ENCODE measurements at regions not wholly inside any gene's neighbourhood (a gene's known extent, or its start where the extent isn't known, plus 50 kb on each side); places are given as distances from the start of the nearest gene placed in this dataset.

DNA sequence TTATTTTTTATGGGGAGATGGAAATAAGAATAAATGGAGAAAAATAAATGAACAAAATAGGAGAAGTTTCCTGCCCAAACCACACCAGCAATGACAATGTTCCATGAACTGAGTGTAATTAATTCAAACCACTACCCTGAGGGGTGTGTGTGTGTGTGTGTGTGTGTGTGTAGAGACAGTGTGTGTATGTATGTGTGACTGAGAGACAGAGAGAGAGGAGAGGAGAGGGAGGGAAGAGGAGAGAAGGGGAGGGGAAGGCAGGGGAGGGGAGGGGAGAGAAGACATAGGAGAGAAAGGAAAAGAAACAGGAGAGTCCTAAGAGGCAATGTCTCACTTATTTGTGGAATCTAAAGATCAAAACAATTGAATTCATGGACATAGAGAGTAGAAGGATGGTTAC is 65.0 kb upstream of the POU2AF1 start:
- DNase-seq (ENCODE audit: low read depth in 2 of 2): no peak

DNA sequence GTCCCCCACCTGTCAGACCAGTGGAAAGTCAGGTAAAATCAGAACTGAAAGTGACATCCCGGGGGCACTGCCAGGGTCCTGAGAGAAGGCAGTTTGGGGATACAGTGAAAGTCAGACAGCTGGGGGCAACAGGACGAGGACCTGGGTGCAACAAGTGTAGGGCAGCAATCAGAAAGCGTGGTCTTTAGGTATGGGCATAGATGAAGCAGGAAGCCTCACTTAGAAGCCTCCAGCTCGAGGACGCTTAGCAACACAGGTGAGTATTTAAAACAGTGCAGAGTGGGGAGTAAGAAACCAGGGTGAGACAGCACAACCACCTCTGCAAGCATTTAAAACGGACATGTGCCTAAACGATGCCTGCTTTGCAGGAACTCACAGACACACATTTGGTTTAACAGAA is 64.6 kb upstream of the POU2AF1 start:
- DNase-seq (ENCODE audit: low read depth in 2 of 2): no peak

- DNase-seq (ENCODE audit: low read depth in 2 of 2): no peak
These were observed 64.0 kb upstream of the POU2AF1 start for GRCh38 chr11:111443032-111443431.

- DNase-seq (ENCODE audit: low read depth in 2 of 2): no peak
These were observed 62.4 kb upstream of the POU2AF1 start for GRCh38 chr11:111441443-111441842.

DNA sequence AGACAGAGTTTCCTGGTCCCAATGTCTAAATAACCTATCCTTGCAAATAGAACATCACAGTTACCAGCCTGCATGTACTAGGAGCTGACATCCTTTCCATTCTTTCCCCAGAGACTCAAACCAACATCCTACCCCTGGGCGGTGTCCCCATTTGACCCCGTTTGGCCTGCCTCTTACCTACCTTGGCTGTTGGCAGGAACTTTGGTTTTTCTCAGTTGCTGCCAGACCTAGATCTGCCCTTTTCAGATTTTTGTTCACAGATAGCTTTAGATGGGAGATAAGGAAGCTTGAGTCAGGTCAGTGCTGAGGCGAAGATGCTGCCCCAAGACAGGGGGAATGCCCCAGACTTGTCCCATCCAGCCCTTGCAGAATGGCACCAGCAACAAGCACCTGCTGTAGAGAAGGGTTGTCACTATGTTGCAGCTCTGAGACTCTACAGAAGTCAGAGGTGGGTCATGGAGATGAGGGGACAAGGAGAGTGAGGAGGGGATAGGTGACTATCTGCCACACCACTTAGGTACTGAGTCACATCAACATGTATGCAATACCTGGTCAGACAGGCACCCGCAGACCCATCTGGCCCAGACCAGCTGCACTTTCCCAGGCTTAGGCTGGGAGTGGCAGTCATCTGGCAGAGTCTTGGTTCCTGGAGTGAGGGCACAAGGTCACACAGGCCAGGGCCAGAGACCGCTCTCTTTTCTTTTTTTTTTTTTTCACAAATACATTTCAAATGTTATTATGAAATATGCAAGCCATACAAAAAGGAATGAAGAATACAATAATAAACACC is 61.5 kb upstream of the POU2AF1 start:
- no peak for DNase-seq (ENCODE audit: low read depth in 2 of 2)

GRCh38 chr11:111439901-111440300 is 60.8 kb upstream of the POU2AF1 start:
- DNase-seq (ENCODE audit: low read depth in 2 of 2): no peak

DNA sequence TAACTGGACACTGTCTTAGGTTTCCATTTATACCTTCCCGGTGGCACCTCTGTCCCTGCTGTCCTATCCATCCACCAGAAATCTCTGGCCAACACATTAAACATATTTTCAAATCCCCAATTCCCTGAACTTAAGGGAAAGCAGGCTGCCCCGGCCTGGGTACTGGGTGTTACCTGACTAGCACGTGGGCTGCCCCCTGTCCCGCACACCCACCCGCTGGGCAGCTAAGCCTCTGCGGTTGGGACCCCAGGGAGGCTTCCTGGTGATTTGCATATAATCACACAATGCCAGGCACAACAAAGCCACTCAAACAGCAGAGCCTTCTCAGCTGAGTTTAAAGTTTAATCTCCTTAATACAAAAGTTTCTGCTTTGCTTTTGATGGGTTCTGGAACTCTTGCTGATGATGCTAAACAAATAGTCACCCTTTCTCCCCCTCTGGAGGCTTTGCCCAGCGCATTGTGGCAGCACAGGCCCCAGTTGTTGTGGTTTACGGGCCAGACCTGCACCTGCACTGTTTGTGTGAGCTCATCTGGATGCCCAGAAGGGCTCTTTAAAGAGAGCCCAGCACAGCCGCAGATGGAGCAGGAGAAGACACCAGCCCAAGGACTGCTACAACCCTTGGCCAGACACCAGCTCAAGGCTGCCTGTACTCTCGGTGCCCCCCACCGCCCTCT is 59.9 kb upstream of the POU2AF1 start:
- no peak for DNase-seq (ENCODE audit: low read depth in 2 of 2)

DNA sequence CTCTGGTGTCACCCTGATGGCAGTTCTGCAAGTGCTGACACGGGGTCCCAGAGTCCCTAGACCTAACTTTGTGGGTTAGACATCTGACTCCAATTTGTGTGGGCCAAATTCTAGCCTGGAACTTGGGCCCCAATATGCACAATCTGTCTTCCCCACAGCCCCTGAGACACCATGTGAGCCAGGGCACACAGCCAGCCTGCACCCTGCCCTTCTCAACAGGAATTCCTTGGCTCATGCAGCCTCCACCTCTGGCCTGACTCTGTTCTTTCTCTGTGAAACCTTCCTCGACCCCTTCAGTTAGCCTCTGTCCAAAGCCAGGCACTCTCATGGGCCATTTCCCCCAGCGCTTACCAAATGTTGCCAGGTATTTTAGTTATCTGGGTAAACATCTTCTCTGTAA is 59.1 kb upstream of the POU2AF1 start:
- no peak for DNase-seq (ENCODE audit: low read depth in 2 of 2)

DNA sequence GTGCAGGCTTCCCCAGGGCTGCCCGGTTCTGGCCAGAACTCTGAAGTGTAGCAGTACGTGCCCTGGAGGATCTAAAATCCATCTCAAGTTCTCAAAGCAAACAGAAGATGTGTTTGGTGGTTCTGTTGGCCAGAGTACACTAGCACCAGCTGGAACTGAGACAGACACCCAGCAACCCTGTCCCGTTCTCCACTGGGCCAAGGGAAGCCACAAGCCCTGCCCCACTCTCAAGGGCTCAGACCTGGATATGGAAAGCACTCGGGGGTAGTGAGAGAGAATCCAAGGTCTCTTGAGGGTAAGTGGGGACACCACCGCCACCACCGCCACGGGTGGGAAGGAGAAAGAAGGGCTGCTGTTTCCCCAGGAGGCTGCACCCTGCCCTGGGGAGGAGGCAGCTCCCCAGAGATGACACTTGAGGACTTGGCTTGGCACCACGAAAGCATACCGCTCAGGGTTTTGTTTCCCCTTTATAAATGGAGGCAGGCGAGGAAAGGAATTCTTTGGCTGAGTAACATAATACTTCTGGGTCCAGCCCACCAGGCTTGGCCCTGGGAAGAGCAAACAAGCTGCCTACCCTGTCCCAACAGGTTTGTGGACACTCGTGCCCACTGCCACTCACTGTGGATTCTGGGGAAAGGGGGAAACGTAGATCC is 56.1 kb upstream of the POU2AF1 start:
- DNase-seq (ENCODE audit: low read depth in 2 of 2): no peak

DNA sequence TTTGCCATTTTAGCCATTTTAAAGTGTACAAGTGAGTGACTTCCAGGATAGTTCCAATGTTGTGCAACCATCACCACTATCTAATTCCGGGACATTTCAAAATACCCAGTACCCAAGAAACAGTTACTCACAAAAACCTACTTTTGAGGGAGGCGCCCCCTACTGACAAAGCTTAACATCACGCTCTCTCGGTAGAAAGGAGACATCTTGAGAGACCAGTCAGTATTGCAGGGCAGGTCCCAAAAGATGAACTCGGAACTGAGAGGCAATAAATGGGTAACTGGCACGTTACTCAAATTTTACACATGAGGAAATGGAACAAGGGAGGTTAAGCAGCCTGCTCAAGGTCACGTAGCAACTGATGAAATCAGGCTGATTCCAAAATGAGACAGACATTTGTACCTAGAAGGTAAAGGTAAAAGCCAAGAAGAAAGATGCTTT is 50.0 kb upstream of the POU2AF1 start:
- DNase-seq (ENCODE audit: low read depth in 2 of 2): peak in 1 of 2 donors; percentile 40
